HCT116 (cell line): ENCODE measurements at regions not wholly inside any gene's neighbourhood (a gene's known extent, or its start where the extent isn't known, plus 50 kb on each side); places are given as distances from the start of the nearest gene placed in this dataset.

Source experiments
- ATAC-seq: fragments of 200-7000 bp; cut with Tn5 transposase; 2 replicates; pipeline ENCODE4 v1.9.1; 2020; ENCODE audit warnings: mild to moderate bottlenecking, moderate library complexity
- BruUV-seq: library from RNA; stranded (reverse); fragments of 400-500 nt; replicated peaks from 2 replicates; lab custom pipeline; 2021; lab: Mats Ljungman, UMichigan
- CTCF ChIA-PET: fragments of 300-600 bp; sonication (Branson Sonifier 250); formaldehyde crosslinking; loops from one replicate; lab custom pipeline; 2021; ENCODE audit warnings: antibody characterized with exemption; lab: Charles Lee
- POLR2A ChIA-PET: fragments of 300-600, 350-600 bp; sonication (Branson Sonifier 250); formaldehyde crosslinking; loops from one replicate; lab custom pipeline; 2021; ENCODE audit warnings: antibody characterized with exemption; lab: Charles Lee
- RAD21 ChIA-PET, 2 experiments: fragments of 300-600 bp; sonication (Branson Sonifier 250); formaldehyde crosslinking; loops; one replicate each; lab custom pipeline; 2023; ENCODE audit warnings: low total read pairs in 2 of 2; ENCODE audit not compliant: uncharacterized antibody in 2 of 2, unreplicated experiment in 2 of 2, low non-redundant PET in 1 of 2; lab: Charles Lee
- DNase-seq: peaks from one replicate; pipeline ENCODE4 v3.0.0-alpha.2; 2010; ENCODE audit warnings: low read depth, low spot score
- H2AFZ ChIP-seq: fragments of 200-600 bp; shearing (Covaris generic), sonication (generic); 2 replicates; pipeline ENCODE4 v1.6.1; 2017; ENCODE audit warnings: low read depth, mixed run types, mixed read lengths, antibody characterized with exemption, low read length; ENCODE audit not compliant: poor library complexity, severe bottlenecking
- H3K27ac ChIP-seq: 2 replicates; pipeline ENCODE4 v1.5.1; 2012; ENCODE audit warnings: low read depth, low read length
- H3K27me3 ChIP-seq: fragments of 200-600 bp; sonication (generic); 2 replicates; pipeline ENCODE4 v1.6.1; 2016; ENCODE audit warnings: mixed run types, low read length, mixed read lengths; ENCODE audit not compliant: insufficient read depth
- H3K36me3 ChIP-seq, 2 experiments: fragments of 200-500 bp in 1 of 2; fragments of 200-600 bp in 1 of 2; sonication (Bioruptor generic) in 1 of 2; sonication (generic) in 1 of 2; 2 replicates each; pipeline versions ENCODE4 v1.5.1 to v1.6.1; 2014 to 2016; ENCODE audit warnings: low read length in 2 of 2, inconsistent platforms in 1 of 2, mixed read lengths in 1 of 2, mixed run types in 1 of 2; ENCODE audit not compliant: insufficient read depth in 2 of 2, control insufficient read depth in 1 of 2
- H3K4me1 ChIP-seq, 2 experiments: fragments of 200-600 bp in 1 of 2; sonication (generic) in 1 of 2; 2 replicates each; pipeline versions ENCODE4 v1.5.1 to v1.6.1; 2012 to 2017; ENCODE audit warnings: low read length in 2 of 2, inconsistent platforms in 1 of 2, mild to moderate bottlenecking in 1 of 2, mixed read lengths in 1 of 2, mixed run types in 1 of 2, moderate library complexity in 1 of 2; ENCODE audit not compliant: insufficient read depth in 2 of 2, control insufficient read depth in 1 of 2
- H3K4me2 ChIP-seq: fragments of 200-600 bp; sonication (generic); 2 replicates; pipeline ENCODE4 v1.6.1; 2017; ENCODE audit warnings: mixed run types, low read length, mixed read lengths
- H3K4me3 ChIP-seq, 2 experiments: fragments of 200-600 bp in 1 of 2; sonication (generic) in 1 of 2; replicated peaks in 1 of 2; 2 replicates each; pipeline ENCODE4 v1.5.1; 2011 to 2016; ENCODE audit warnings: low read length in 2 of 2, control low read depth in 1 of 2, low read depth in 1 of 2, mild to moderate bottlenecking in 1 of 2, mixed read lengths in 1 of 2, mixed run types in 1 of 2
- H3K79me2 ChIP-seq: fragments of 200-600 bp; sonication (generic); 2 replicates; pipeline ENCODE4 v1.6.1; 2017; ENCODE audit warnings: mild to moderate bottlenecking, mixed run types, low read length, moderate library complexity, mixed read lengths; ENCODE audit not compliant: insufficient read depth
- H3K9ac ChIP-seq: fragments of 200-600 bp; sonication (generic); 2 replicates; pipeline ENCODE4 v1.6.1; 2016; ENCODE audit warnings: low read length, mixed read lengths
- H3K9me2 ChIP-seq: fragments of 200-600 bp; sonication (generic), shearing (Covaris generic); 2 replicates; pipeline ENCODE4 v1.6.1; 2017; ENCODE audit warnings: mixed run types, mild to moderate bottlenecking, moderate library complexity; ENCODE audit not compliant: insufficient read depth
- H3K9me3 ChIP-seq, 2 experiments: fragments of 200-500 bp in 1 of 2; fragments of 200-600 bp in 1 of 2; sonication (Bioruptor generic) in 1 of 2; sonication (generic) in 1 of 2; 2 replicates each; pipeline ENCODE4 v1.6.1; 2014 to 2017; ENCODE audit warnings: low read length in 2 of 2, mixed read lengths in 2 of 2, inconsistent platforms in 1 of 2, low read depth in 1 of 2, mild to moderate bottlenecking in 1 of 2, mixed run types in 1 of 2, moderate library complexity in 1 of 2; ENCODE audit not compliant: control insufficient read depth in 1 of 2, insufficient read depth in 1 of 2
- H4K20me1 ChIP-seq: fragments of 200-600 bp; sonication (generic), shearing (Covaris generic); 2 replicates; pipeline ENCODE4 v1.6.1; 2017; ENCODE audit warnings: mixed run types, mild to moderate bottlenecking, moderate library complexity; ENCODE audit not compliant: insufficient read depth
- CBX3 ChIP-seq: IDR thresholded peaks from 2 replicates; pipeline ENCODE4 v1.6.1; 2012; ENCODE audit warnings: low read depth
- CEBPB ChIP-seq: IDR thresholded peaks from 2 replicates; pipeline ENCODE4 v1.6.1; 2012; ENCODE audit warnings: low read depth
- EGR1 ChIP-seq: IDR thresholded peaks from 2 replicates; pipeline ENCODE4 v1.6.1; 2012; ENCODE audit warnings: low read depth
- ELF1 ChIP-seq: IDR thresholded peaks from 2 replicates; pipeline ENCODE4 v1.6.1; 2012; ENCODE audit warnings: low read depth, borderline replicate concordance
- EZH2 ChIP-seq: fragments of 200-600 bp; sonication (generic); IDR thresholded peaks from 2 replicates; pipeline ENCODE4 v1.6.1; 2017; ENCODE audit warnings: antibody characterized with exemption, mixed run types
- EZH2phosphoT487 ChIP-seq: fragments of 200-600 bp; IDR thresholded peaks from 2 replicates; pipeline ENCODE4 v1.6.1; 2018; ENCODE audit warnings: antibody characterized with exemption, borderline replicate concordance
- FOSL1 ChIP-seq: IDR thresholded peaks from 2 replicates; pipeline ENCODE4 v1.6.1; 2012; ENCODE audit warnings: low read depth
- JUND ChIP-seq: IDR thresholded peaks from 2 replicates; pipeline ENCODE4 v1.6.1; 2012
- MAX ChIP-seq: IDR thresholded peaks from 2 replicates; pipeline ENCODE4 v1.6.1; 2012
- POLR2A ChIP-seq: IDR thresholded peaks from 2 replicates; pipeline ENCODE4 v1.7.0; 2011; ENCODE audit warnings: borderline replicate concordance; ENCODE audit not compliant: insufficient read depth, insufficient read length; ENCODE audit errors: extremely low read depth
- POLR2AphosphoS5 ChIP-seq: IDR thresholded peaks from 2 replicates; pipeline ENCODE4 v1.6.1; 2011; ENCODE audit warnings: mild to moderate bottlenecking, low read depth, low read length, moderate library complexity
- REST ChIP-seq: IDR thresholded peaks from 2 replicates; pipeline ENCODE4 v1.6.1; 2012; ENCODE audit warnings: low read depth
- SP1 ChIP-seq: IDR thresholded peaks from 2 replicates; pipeline ENCODE4 v1.6.1; 2012; ENCODE audit warnings: low read depth
- SRF ChIP-seq: IDR thresholded peaks from 2 replicates; pipeline ENCODE4 v1.6.1; 2012; ENCODE audit warnings: low read depth
- ZFX ChIP-seq: fragments of 450-650 bp; IDR thresholded peaks from 2 replicates; pipeline ENCODE4 v1.6.1; 2017
- ZNF274 ChIP-seq: fragments of 200-500 bp; sonication (Bioruptor generic); IDR thresholded peaks from 2 replicates; pipeline ENCODE4 v1.6.1; 2014; ENCODE audit warnings: mild to moderate bottlenecking, low read depth, low read length, inconsistent platforms
- intact Hi-C: fragments of 100-400 bp; cut with micrococcal nuclease; formaldehyde crosslinking; loops from 2 replicates; pipeline ENCODE4 v1.10.0; 2022
- TF ChIP-seq, protein P1 (sequence below): IDR thresholded peaks from 2 replicates; pipeline ENCODE4 v1.6.1; 2011; ENCODE audit warnings: mild to moderate bottlenecking, low read length, moderate library complexity; ENCODE audit not compliant: insufficient replicate concordance; ENCODE audit errors: extremely low read depth
- TF ChIP-seq, protein P2 (sequence below), 3 experiments: fragments of 200-600 bp in 1 of 3; sonication (generic) in 1 of 3; IDR thresholded peaks in 2 of 3; conservative IDR thresholded peaks in 1 of 3; 2 replicates each; pipeline ENCODE4 v1.5.1; 2012 to 2017; ENCODE audit warnings: low read depth in 2 of 3, low read length in 2 of 3, antibody characterized with exemption in 1 of 3, borderline replicate concordance in 1 of 3, control low read depth in 1 of 3, mild to moderate bottlenecking in 1 of 3, mixed read lengths in 1 of 3, mixed run types in 1 of 3, moderate library complexity in 1 of 3; ENCODE audit not compliant: insufficient read depth in 1 of 3

- Histone ChIP-seq H3K4me2 (no peak overlapping the region), H3K9ac (no peak overlapping the region), H3K36me3 (no peaks in the 10 kb centered on the region), H3K9me2 (no peaks in the 10 kb centered on the region), H3K4me1 (no peaks in the 10 kb centered on the region), H3K27ac (no peak overlapping the region), H4K20me1 (no peaks in the 10 kb centered on the region), H2AFZ (no peak overlapping the region), H3K4me3 (no peak overlapping the region), H3K27me3 (no peaks in the 10 kb centered on the region), H3K79me2 (no peaks in the 10 kb centered on the region), H3K9me3 (peaks cover 0 to 8% of the 10 kb centered on the region in 2 experiments; a peak in 1 of 4 replicates)
- no TSS peak for BruUV-seq
- TF ChIP-seq EZH2 (no peak), SRF (no peak), FOSL1 (no peak), JUND (no peak), ELF1 (no peak), REST (no peak), ZFX (no peak), POLR2AphosphoS5 (no peak), EGR1 (no peak), EZH2phosphoT487 (no peak), MAX (no peak), ZNF274 (no peak), CBX3 (no peak), SP1 (no peak), CEBPB (no peak), POLR2A (no peak)
- TF ChIP-seq, protein P1, sequence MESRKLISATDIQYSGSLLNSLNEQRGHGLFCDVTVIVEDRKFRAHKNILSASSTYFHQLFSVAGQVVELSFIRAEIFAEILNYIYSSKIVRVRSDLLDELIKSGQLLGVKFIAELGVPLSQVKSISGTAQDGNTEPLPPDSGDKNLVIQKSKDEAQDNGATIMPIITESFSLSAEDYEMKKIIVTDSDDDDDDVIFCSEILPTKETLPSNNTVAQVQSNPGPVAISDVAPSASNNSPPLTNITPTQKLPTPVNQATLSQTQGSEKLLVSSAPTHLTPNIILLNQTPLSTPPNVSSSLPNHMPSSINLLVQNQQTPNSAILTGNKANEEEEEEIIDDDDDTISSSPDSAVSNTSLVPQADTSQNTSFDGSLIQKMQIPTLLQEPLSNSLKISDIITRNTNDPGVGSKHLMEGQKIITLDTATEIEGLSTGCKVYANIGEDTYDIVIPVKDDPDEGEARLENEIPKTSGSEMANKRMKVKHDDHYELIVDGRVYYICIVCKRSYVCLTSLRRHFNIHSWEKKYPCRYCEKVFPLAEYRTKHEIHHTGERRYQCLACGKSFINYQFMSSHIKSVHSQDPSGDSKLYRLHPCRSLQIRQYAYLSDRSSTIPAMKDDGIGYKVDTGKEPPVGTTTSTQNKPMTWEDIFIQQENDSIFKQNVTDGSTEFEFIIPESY, result no peak
- TF ChIP-seq, protein P2, sequence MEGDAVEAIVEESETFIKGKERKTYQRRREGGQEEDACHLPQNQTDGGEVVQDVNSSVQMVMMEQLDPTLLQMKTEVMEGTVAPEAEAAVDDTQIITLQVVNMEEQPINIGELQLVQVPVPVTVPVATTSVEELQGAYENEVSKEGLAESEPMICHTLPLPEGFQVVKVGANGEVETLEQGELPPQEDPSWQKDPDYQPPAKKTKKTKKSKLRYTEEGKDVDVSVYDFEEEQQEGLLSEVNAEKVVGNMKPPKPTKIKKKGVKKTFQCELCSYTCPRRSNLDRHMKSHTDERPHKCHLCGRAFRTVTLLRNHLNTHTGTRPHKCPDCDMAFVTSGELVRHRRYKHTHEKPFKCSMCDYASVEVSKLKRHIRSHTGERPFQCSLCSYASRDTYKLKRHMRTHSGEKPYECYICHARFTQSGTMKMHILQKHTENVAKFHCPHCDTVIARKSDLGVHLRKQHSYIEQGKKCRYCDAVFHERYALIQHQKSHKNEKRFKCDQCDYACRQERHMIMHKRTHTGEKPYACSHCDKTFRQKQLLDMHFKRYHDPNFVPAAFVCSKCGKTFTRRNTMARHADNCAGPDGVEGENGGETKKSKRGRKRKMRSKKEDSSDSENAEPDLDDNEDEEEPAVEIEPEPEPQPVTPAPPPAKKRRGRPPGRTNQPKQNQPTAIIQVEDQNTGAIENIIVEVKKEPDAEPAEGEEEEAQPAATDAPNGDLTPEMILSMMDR (IDR thresholded peaks at IDR 0.05 in 2 of 3, conservative IDR thresholded peaks at IDR 0.05 in 1 of 3; ENCODE audit: borderline replicate concordance in 1 of 3, insufficient read depth in 1 of 3, low read depth in 2 of 3, low read length in 2 of 3), result no peak
- POLR2A ChIA-PET, result no interaction called here
- intact Hi-C loops, result no loop called here
- no peak for DNase-seq
- ATAC-seq, result no peak
- CTCF ChIA-PET, result no interaction called here
- RAD21 ChIA-PET, result no interaction called here
Observed at GRCh38 chr10:20474064-20474463, 423.0 kb downstream of the NEBL start.
